Amniotic epithelial cell (primary cell): ENCODE measurements at regions not wholly inside any gene's neighbourhood (a gene's known extent, or its start where the extent isn't known, plus 50 kb on each side); places are given as distances from the start of the nearest gene placed in this dataset.
"Not testable (repeated sequence)": the region's sequence is repeated elsewhere in the genome, so short reads cannot be mapped to it uniquely, and the experiment has no call there.

Source experiments
- DNase-seq: peaks from one replicate; pipeline ENCODE4 v3.0.0-alpha.2; 2010; ENCODE audit warnings: low read depth

- DNase-seq: no peak
Observed at GRCh38 chr11:24171869-24172268, 325.0 kb upstream of the LUZP2 start.

- DNase-seq: no peak
Observed at GRCh38 chr11:24181395-24182047, 315.3 kb upstream of the LUZP2 start.

- DNase-seq: not testable (repeated sequence)
Observed at GRCh38 chr11:24185535-24185934, 311.3 kb upstream of the LUZP2 start.

- no peak for DNase-seq
Observed at GRCh38 chr11:24196733-24197132, 300.1 kb upstream of the LUZP2 start.

- peak; percentile 95 for DNase-seq
Observed at GRCh38 chr11:24198481-24198880, 298.4 kb upstream of the LUZP2 start.

GRCh38 chr11:24199461-24199860 lies 297.4 kb upstream of the LUZP2 start:
- DNase-seq: no peak

GRCh38 chr11:24206030-24206429 lies 290.8 kb upstream of the LUZP2 start:
- no peak for DNase-seq

- DNase-seq: no peak
Observed at GRCh38 chr11:24206511-24206910, 290.3 kb upstream of the LUZP2 start.

- DNase-seq: no peak
Observed at GRCh38 chr11:24216488-24216887, 280.4 kb upstream of the LUZP2 start.

GRCh38 chr11:24217319-24217718 lies 279.5 kb upstream of the LUZP2 start:
- DNase-seq: not testable (repeated sequence)

- DNase-seq: no peak
Observed at GRCh38 chr11:24225501-24225900, 271.4 kb upstream of the LUZP2 start.

- DNase-seq: no peak
Observed at GRCh38 chr11:24226606-24227005, 270.2 kb upstream of the LUZP2 start.

- peak; percentile 38 for DNase-seq
Observed at GRCh38 chr11:24233041-24233440, 263.8 kb upstream of the LUZP2 start.

GRCh38 chr11:24234822-24235508 lies 261.9 kb upstream of the LUZP2 start:
- peak; percentile 78 for DNase-seq

GRCh38 chr11:24238771-24239645 lies 257.8 kb upstream of the LUZP2 start:
- peak; percentile 90 for DNase-seq

GRCh38 chr11:24239930-24240329 lies 256.9 kb upstream of the LUZP2 start:
- DNase-seq: no peak

- DNase-seq: no peak
Observed at GRCh38 chr11:24240496-24241175, 256.2 kb upstream of the LUZP2 start.

GRCh38 chr11:24246715-24247114 lies 250.1 kb upstream of the LUZP2 start:
- no peak for DNase-seq

GRCh38 chr11:24247846-24248245 lies 249.0 kb upstream of the LUZP2 start:
- DNase-seq: no peak

GRCh38 chr11:24249921-24250320 lies 246.9 kb upstream of the LUZP2 start:
- DNase-seq: no peak

GRCh38 chr11:24253237-24253760 lies 243.6 kb upstream of the LUZP2 start:
- no peak for DNase-seq

- no peak for DNase-seq
Observed at GRCh38 chr11:24264868-24265267, 232.0 kb upstream of the LUZP2 start.
